Mesenchymal stem cell (in vitro differentiated cells and primary cell): ENCODE measurements at regions not wholly inside any gene's neighbourhood (a gene's known extent, or its start where the extent isn't known, plus 50 kb on each side); places are given as distances from the start of the nearest gene placed in this dataset.
"Not testable (repeated sequence)": the region's sequence is repeated elsewhere in the genome, so short reads cannot be mapped to it uniquely, and the experiment has no call there.

Source experiments
- DNase-seq: peaks from one replicate; pipeline ENCODE4 v3.0.0-alpha.2; 2013
- H2AFZ ChIP-seq: one replicate; pipeline ENCODE4 v1.6.1; 2013; ENCODE audit warnings: low read depth, mild to moderate bottlenecking, control low read depth, inconsistent platforms, low read length, moderate library complexity
- H2AK5ac ChIP-seq: 2 replicates; pipeline ENCODE4 v1.6.1; 2013; ENCODE audit warnings: low read length, moderate library complexity, mild to moderate bottlenecking, inconsistent platforms; ENCODE audit not compliant: severe bottlenecking
- H2BK120ac ChIP-seq: one replicate; pipeline ENCODE4 v1.6.1; 2013; ENCODE audit warnings: low read depth, mild to moderate bottlenecking, inconsistent platforms, low read length, moderate library complexity
- H2BK12ac ChIP-seq, 2 experiments: one replicate each; pipeline ENCODE4 v1.6.1; 2013; ENCODE audit warnings: inconsistent platforms in 2 of 2, low read length in 2 of 2, mild to moderate bottlenecking in 2 of 2, moderate library complexity in 2 of 2, control low read depth in 1 of 2
- H2BK15ac ChIP-seq: one replicate; pipeline ENCODE4 v1.6.1; 2013; ENCODE audit warnings: mild to moderate bottlenecking, low read depth, inconsistent platforms; ENCODE audit not compliant: poor library complexity, severe bottlenecking
- H2BK5ac ChIP-seq: 2 replicates; pipeline ENCODE4 v1.6.1; 2013; ENCODE audit warnings: low read depth, mild to moderate bottlenecking, low read length, control low read depth, inconsistent platforms; ENCODE audit not compliant: poor library complexity, severe bottlenecking
- H3K14ac ChIP-seq, 2 experiments: one replicate each; pipeline ENCODE4 v1.6.1; 2013; ENCODE audit warnings: inconsistent platforms in 2 of 2, low read length in 2 of 2, control low read depth in 1 of 2, mild to moderate bottlenecking in 1 of 2, moderate library complexity in 1 of 2
- H3K18ac ChIP-seq, 2 experiments: one replicate each; pipeline ENCODE4 v1.6.1; 2013; ENCODE audit warnings: inconsistent platforms in 2 of 2, low read length in 2 of 2, control low read depth in 1 of 2, low read depth in 1 of 2, mild to moderate bottlenecking in 1 of 2
- H3K23ac ChIP-seq, 2 experiments: one replicate each; pipeline ENCODE4 v1.6.1; 2013; ENCODE audit warnings: inconsistent platforms in 2 of 2, low read length in 2 of 2, mild to moderate bottlenecking in 2 of 2, moderate library complexity in 2 of 2, control low read depth in 1 of 2
- H3K27ac ChIP-seq: 2 replicates; pipeline ENCODE4 v1.5.1; 2013; ENCODE audit warnings: mild to moderate bottlenecking, moderate library complexity, low read length, control low read depth, inconsistent platforms; ENCODE audit not compliant: poor library complexity, severe bottlenecking
- H3K27me3 ChIP-seq, 2 experiments: 2 replicates each; pipeline versions ENCODE4 v1.6.1 to v1.7.0; 2013; ENCODE audit warnings: low read length in 2 of 2, mild to moderate bottlenecking in 2 of 2, moderate library complexity in 2 of 2, control low read depth in 1 of 2, inconsistent platforms in 1 of 2; ENCODE audit not compliant: control insufficient read depth in 1 of 2, insufficient read depth in 1 of 2
- H3K36me3 ChIP-seq, 2 experiments: 2 replicates each; pipeline versions ENCODE4 v1.6.1 to v1.7.0; 2013; ENCODE audit warnings: low read length in 2 of 2, control low read depth in 1 of 2, inconsistent platforms in 1 of 2, low read depth in 1 of 2, mild to moderate bottlenecking in 1 of 2; ENCODE audit not compliant: insufficient read depth in 2 of 2, control insufficient read depth in 1 of 2
- H3K4ac ChIP-seq, 2 experiments: one replicate each; pipeline ENCODE4 v1.6.1; 2013; ENCODE audit warnings: inconsistent platforms in 2 of 2, low read length in 2 of 2, mild to moderate bottlenecking in 2 of 2, moderate library complexity in 2 of 2, control low read depth in 1 of 2, low read depth in 1 of 2
- H3K4me1 ChIP-seq: 2 replicates; pipeline ENCODE4 v1.6.1; 2013; ENCODE audit warnings: low read depth, low read length, control low read depth; ENCODE audit not compliant: control insufficient read depth, insufficient read depth
- H3K4me2 ChIP-seq: 2 replicates; pipeline ENCODE4 v1.6.1; 2013; ENCODE audit warnings: low read length, mild to moderate bottlenecking, inconsistent platforms; ENCODE audit not compliant: poor library complexity, severe bottlenecking
- H3K4me3 ChIP-seq, 2 experiments: 2 replicates each; pipeline versions ENCODE4 v1.5.1 to v1.7.0; 2013; ENCODE audit warnings: low read length in 2 of 2, mild to moderate bottlenecking in 2 of 2, control low read depth in 1 of 2, low read depth in 1 of 2; ENCODE audit not compliant: insufficient read depth in 1 of 2
- H3K79me1 ChIP-seq: replicated peaks from 2 replicates; pipeline ENCODE4 v1.6.1; 2013; ENCODE audit warnings: mild to moderate bottlenecking, control low read depth, low read length, inconsistent platforms; ENCODE audit not compliant: poor library complexity, severe bottlenecking
- H3K9ac ChIP-seq: 2 replicates; pipeline ENCODE4 v1.7.0; 2013; ENCODE audit warnings: mild to moderate bottlenecking, low read length, moderate library complexity
- H3K9me3 ChIP-seq: 2 replicates; pipeline ENCODE4 v1.7.0; 2013; ENCODE audit warnings: mild to moderate bottlenecking, low read length; ENCODE audit not compliant: control insufficient read depth
- H4K8ac ChIP-seq: one replicate; pipeline ENCODE4 v1.6.1; 2013; ENCODE audit warnings: inconsistent platforms, mild to moderate bottlenecking, low read length, moderate library complexity
- H4K91ac ChIP-seq: one replicate; pipeline ENCODE4 v1.6.1; 2013; ENCODE audit warnings: mild to moderate bottlenecking, low read length, inconsistent platforms
- WGBS: methylation state at CpG from one replicate; pipeline ENCODE4 v1.1.7; 2013; ENCODE audit warnings: mixed read lengths; 5-methylcytosine and 5-hydroxymethylcytosine counted together

DNA sequence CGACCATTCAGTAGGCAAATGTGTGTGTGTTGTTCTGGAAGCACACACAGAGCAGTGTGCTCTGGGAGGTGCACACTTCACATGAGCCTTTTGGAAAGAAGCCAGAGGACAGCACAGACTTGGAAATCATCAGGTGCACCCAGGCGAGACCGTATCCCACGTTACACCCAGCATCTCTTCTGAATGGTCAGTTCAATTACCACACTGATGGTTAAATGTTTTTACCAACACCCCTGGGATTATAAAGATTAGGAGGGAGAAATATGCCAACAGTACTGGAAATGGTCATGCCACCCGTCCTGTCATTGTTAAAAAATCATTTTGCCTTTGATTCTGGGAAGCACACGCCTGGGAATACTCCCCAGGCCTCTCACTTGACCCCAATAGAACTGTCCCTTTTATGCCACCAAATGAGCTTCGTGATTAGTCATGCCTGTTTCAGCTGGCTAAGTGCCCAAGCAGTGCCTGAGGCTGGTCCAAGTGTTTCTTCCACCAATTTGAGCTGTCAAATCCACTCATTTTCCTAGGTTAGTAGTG lies 183.7 kb downstream of the NRP2 start:
- no peak overlapping the region for H2BK120ac ChIP-seq
- no peak overlapping the region for H3K9ac ChIP-seq
- no peak for DNase-seq
- H3K27me3 ChIP-seq: peaks cover 0 to 4% of the 10 kb centered on the region in 2 experiments
- no peaks in the 10 kb centered on the region for H3K79me1 ChIP-seq
- H3K9me3 ChIP-seq: no peaks in the 10 kb centered on the region
- H4K91ac ChIP-seq: no peak overlapping the region
- H3K4ac ChIP-seq: no peak overlapping the region
- no peak overlapping the region for H2AK5ac ChIP-seq
- H3K36me3 ChIP-seq: no peaks in the 10 kb centered on the region
- no peak overlapping the region for H3K27ac ChIP-seq
- no peak overlapping the region for H3K4me2 ChIP-seq
- no peaks in the 10 kb centered on the region for H3K4me1 ChIP-seq
- H4K8ac ChIP-seq: no peak overlapping the region
- no peak overlapping the region for H3K4me3 ChIP-seq
- no peak overlapping the region for H2AFZ ChIP-seq
- H2BK15ac ChIP-seq: no peak overlapping the region
- H2BK5ac ChIP-seq: no peak overlapping the region
- no peak overlapping the region for H3K18ac ChIP-seq
- no peak overlapping the region for H3K23ac ChIP-seq
- no peak overlapping the region for H2BK12ac ChIP-seq
- WGBS: 81% methylated on average over 6 of the region's 7 CpGs
- H3K14ac ChIP-seq: no peak overlapping the region

DNA sequence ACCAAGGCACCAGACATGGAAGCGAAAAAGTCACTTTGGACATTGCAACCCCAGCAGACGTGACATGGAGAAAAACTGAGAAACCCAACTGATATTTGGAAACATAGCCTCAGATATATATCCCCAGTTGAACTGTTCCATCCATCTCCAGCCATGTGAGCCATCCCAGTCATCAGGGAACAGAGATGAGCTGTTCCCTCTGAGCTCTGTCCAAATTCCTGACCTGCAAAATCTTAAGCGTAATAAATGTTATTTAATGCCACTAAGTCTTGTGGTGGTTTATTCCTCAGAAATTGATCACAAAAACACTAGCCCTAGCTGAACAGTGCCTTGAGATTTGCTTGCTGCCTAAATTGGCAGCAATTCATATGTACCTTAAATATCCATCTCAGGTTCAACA lies 182.8 kb downstream of the NRP2 start:
- no peak for DNase-seq
- Histone ChIP-seq H2BK15ac (no peak overlapping the region), H3K79me1 (no peaks in the 10 kb centered on the region), H3K14ac (no peak overlapping the region), H4K8ac (no peak overlapping the region), H3K9ac (no peak overlapping the region), H3K4me2 (no peak overlapping the region), H4K91ac (no peak overlapping the region), H2BK5ac (no peak overlapping the region), H2AFZ (no peak overlapping the region), H3K4ac (no peak overlapping the region), H3K18ac (no peak overlapping the region), H3K36me3 (no peaks in the 10 kb centered on the region), H2AK5ac (no peak overlapping the region), H3K9me3 (no peaks in the 10 kb centered on the region), H3K4me3 (no peak overlapping the region), H3K27me3 (peaks cover 6 to 9% of the 10 kb centered on the region in 2 experiments), H3K27ac (no peak overlapping the region), H3K23ac (no peak overlapping the region), H2BK12ac (no peak overlapping the region), H2BK120ac (no peak overlapping the region), H3K4me1 (no peaks in the 10 kb centered on the region)
- 95% methylated on average over 3 of the region's 3 CpGs for WGBS

DNA sequence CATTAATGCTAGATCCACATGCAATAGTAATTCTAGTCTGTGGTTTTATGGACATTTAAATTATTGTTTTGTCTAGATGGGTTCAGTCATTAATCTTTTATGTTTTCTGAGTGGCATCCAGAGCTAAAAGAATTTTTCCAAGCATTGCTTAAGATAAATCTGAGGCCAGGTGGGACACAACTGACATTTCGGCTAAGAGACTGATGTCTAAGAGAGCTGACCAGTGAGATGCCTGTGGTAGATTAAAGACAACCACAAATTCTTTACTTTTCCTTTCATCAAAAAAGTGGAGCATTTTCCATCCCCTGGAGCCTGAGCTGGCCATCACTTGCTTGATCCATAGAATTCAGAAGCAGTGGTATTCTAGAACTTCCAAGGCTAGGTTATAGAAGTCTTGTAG lies 182.2 kb downstream of the NRP2 start:
- H3K27ac ChIP-seq: no peak overlapping the region
- no peak overlapping the region for H3K4me3 ChIP-seq
- DNase-seq: no peak
- no peaks in the 10 kb centered on the region for H3K4me1 ChIP-seq
- H2AK5ac ChIP-seq: no peak overlapping the region
- H3K4ac ChIP-seq: no peak overlapping the region
- H3K27me3 ChIP-seq: peaks cover 7 to 9% of the 10 kb centered on the region in 2 experiments
- H3K14ac ChIP-seq: no peak overlapping the region
- no peak overlapping the region for H2BK12ac ChIP-seq
- H3K23ac ChIP-seq: no peak overlapping the region
- no peaks in the 10 kb centered on the region for H3K79me1 ChIP-seq
- no peak overlapping the region for H4K8ac ChIP-seq
- no peak overlapping the region for H3K18ac ChIP-seq
- no peaks in the 10 kb centered on the region for H3K36me3 ChIP-seq
- H3K9ac ChIP-seq: no peak overlapping the region
- no peak overlapping the region for H2AFZ ChIP-seq
- H3K9me3 ChIP-seq: no peaks in the 10 kb centered on the region
- 100% methylated on average over 1 of the region's 1 CpG for WGBS
- no peak overlapping the region for H4K91ac ChIP-seq
- no peak overlapping the region for H3K4me2 ChIP-seq
- no peak overlapping the region for H2BK5ac ChIP-seq
- H2BK120ac ChIP-seq: no peak overlapping the region
- H2BK15ac ChIP-seq: no peak overlapping the region

DNA sequence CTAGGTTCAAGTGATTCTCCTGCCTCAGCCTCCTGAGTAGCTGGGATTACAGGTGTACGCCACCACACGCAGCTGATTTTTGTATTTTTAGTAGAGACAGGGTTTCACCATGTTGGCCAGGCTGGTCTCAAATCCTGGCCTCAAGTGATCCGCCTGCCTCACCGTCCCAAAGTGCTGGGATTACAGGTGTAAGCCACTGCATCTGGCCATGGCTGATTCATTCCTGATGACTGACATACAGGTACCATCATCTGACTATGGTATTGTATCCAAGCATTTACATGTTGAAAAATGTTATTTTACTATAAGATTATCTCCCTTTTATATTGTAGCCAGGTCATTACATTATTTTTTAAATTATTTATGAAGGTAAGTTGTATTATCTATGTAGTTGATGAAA lies 180.5 kb downstream of the NRP2 start:
- H2AK5ac ChIP-seq, DNase-seq, H3K9me3 ChIP-seq, H3K4me1 ChIP-seq, H3K36me3 ChIP-seq, H3K79me1 ChIP-seq, H3K4me2 ChIP-seq, H2AFZ ChIP-seq, H3K4ac ChIP-seq, H4K8ac ChIP-seq, H2BK15ac ChIP-seq, H3K23ac ChIP-seq, H4K91ac ChIP-seq, H2BK5ac ChIP-seq, H3K18ac ChIP-seq, H3K4me3 ChIP-seq, H2BK12ac ChIP-seq, H3K14ac ChIP-seq, H2BK120ac ChIP-seq, H3K9ac ChIP-seq, H3K27ac ChIP-seq: not testable (repeated sequence)
- WGBS: 93% methylated on average over 4 of the region's 4 CpGs
- peaks cover 9 to 15% of the 10 kb centered on the region in 2 experiments for H3K27me3 ChIP-seq
